Tibial nerve (tissue), 4 donors: ENCODE measurements at regions not wholly inside any gene's neighbourhood (a gene's known extent, or its start where the extent isn't known, plus 50 kb on each side); places are given as distances from the start of the nearest gene placed in this dataset.
A peak's percentile ranks its signal among the peaks of the same experiment; 100 is the strongest.

Experiments
- DNase-seq, 2 donors: peaks; one replicate each; pipeline ENCODE4 v3.0.0-alpha.2; 2019; ENCODE audit warnings: low spot score in 2 of 2
- H3K27ac ChIP-seq, 4 donors: fragments of 200-600 bp; sonication (generic) in 3 of 4; one replicate each; pipeline ENCODE4 v1.5.1; 2017 to 2019; ENCODE audit warnings: mild to moderate bottlenecking in 1 of 4
- H3K27me3 ChIP-seq, 2 donors: fragments of 200-600 bp; sonication (generic) in 1 of 2; one replicate each; pipeline versions ENCODE4 v1.5.1 to v1.6.0; 2017 to 2019
- H3K36me3 ChIP-seq, 3 donors: fragments of 200-600 bp; sonication (generic); one replicate each; pipeline ENCODE4 v1.5.1; 2018 to 2019
- H3K4me1 ChIP-seq, 4 donors: fragments of 200-600 bp; sonication (generic) in 3 of 4; one replicate each; pipeline ENCODE4 v1.5.1; 2017 to 2019
- H3K4me3 ChIP-seq, 4 donors: fragments of 200-600 bp; sonication (generic) in 3 of 4; one replicate each; pipeline ENCODE4 v1.5.1; 2017 to 2019; ENCODE audit warnings: mild to moderate bottlenecking in 1 of 4, moderate library complexity in 1 of 4
- H3K9me3 ChIP-seq, 4 donors: fragments of 200-600 bp; sonication (generic) in 3 of 4; one replicate each; pipeline ENCODE4 v1.5.1; 2017 to 2019
- CTCF ChIP-seq, 5 experiments: fragments of 200-600 bp in 3 of 5; fragments of 450-650 bp in 2 of 5; sonication (generic) in 3 of 5; IDR thresholded peaks; one replicate each; pipeline ENCODE4 v1.5.1; 2016 to 2019; ENCODE audit warnings: antibody characterized with exemption in 5 of 5, mild to moderate bottlenecking in 3 of 5, moderate library complexity in 2 of 5
- EP300 ChIP-seq, 2 donors: sonication (generic); formaldehyde crosslinking; IDR thresholded peaks; one replicate each; pipeline ENCODE4 v1.6.1; 2017; ENCODE audit warnings: antibody characterized with exemption in 2 of 2, mild to moderate bottlenecking in 1 of 2
- POLR2A ChIP-seq, 2 donors: fragments of 450-650 bp; IDR thresholded peaks; one replicate each; pipeline ENCODE4 v1.6.1; 2017; ENCODE audit warnings: antibody characterized with exemption in 2 of 2, mild to moderate bottlenecking in 2 of 2, moderate library complexity in 2 of 2
- WGBS, 2 donors: methylation state at CpG; one replicate each; pipeline ENCODE4 v1.1.5; 2018; 5-methylcytosine and 5-hydroxymethylcytosine counted together

GRCh38 chr14:65179918-65180724 is 77.8 kb upstream of the MAX start:
- no peak for DNase-seq
- Histone ChIP-seq H3K4me3 (no peak overlapping the region), H3K9me3 (peaks cover 0 to 18% (median 0%) of the 10 kb centered on the region in 4 donors), H3K36me3 (no peaks in the 10 kb centered on the region), H3K27me3 (no peaks in the 10 kb centered on the region), H3K4me1 (peaks cover 0 to 8% (median 0%) of the 10 kb centered on the region in 4 donors), H3K27ac (peak overlapping the region in 1 of 4 donors; percentile 64)
- TF ChIP-seq CTCF (IDR thresholded peaks at IDR 0.05) (no peak), EP300 (IDR thresholded peaks at IDR 0.05) (peak in 1 of 2 donors; percentile 51)
- 43 to 49% methylated on average over 8 of the region's 8 CpGs for WGBS, 2 donors

GRCh38 chr14:65180725-65181025 is 78.4 kb upstream of the MAX start:
- 78 to 91% methylated on average over 1 of the region's 1 CpG for WGBS, 2 donors
- no peak for DNase-seq
- TF ChIP-seq EP300 (IDR thresholded peaks at IDR 0.05) (no peak), CTCF (IDR thresholded peaks at IDR 0.05) (no peak), POLR2A (IDR thresholded peaks at IDR 0.05) (no peak)
- Histone ChIP-seq H3K36me3 (no peaks in the 10 kb centered on the region), H3K4me1 (peaks cover 0 to 8% (median 0%) of the 10 kb centered on the region in 4 donors), H3K4me3 (no peak overlapping the region), H3K9me3 (peaks cover 0 to 18% (median 0%) of the 10 kb centered on the region in 4 donors), H3K27ac (no peak overlapping the region), H3K27me3 (peaks cover 0 to 4% of the 10 kb centered on the region in 2 donors)

DNA sequence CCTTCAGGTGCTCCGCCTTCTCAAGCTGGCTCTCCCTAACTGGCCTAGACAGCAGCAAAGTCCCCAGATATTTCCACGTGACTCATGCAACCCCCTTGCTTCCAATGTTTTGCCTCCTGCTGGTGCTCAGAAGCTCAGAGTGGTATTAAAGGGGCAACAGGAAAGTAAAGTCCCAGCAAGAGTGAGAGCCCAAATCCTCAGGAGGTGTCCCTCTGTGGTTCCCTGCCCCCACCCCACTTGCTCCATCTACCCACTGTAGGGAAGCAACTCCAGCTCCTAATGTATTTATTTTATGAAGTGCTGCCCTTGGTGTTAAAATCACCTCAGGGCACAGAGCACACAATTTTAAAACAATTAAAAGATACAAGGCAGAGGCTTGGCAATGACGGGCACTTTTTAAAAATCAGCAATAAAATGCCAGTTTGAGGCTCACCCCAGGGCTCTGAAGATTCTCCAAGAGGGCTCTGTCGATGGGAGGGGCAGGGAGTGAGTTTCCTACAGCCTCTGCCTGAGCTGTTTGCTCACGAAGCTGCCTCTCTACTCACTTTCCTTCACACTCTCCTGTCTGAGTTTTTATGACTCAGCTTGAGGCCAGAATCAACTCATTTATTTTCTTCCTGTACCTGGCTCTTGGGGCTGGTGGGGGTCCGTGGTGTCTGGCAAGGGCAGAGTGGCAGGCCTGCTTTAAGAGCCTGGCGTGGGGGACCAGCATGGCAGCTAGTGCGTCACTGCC is 81.9 kb upstream of the MAX start:
- Histone ChIP-seq H3K4me1 (peaks cover 0 to 8% (median 0%) of the 10 kb centered on the region in 4 donors), H3K9me3 (peaks cover 0 to 18% (median 0%) of the 10 kb centered on the region in 4 donors), H3K36me3 (no peaks in the 10 kb centered on the region), H3K27me3 (peaks cover 0 to 6% of the 10 kb centered on the region in 2 donors), H3K4me3 (no peak overlapping the region), H3K27ac (no peak overlapping the region)
- WGBS, 2 donors = 63 to 68% methylated on average over 8 of the region's 8 CpGs
- no peak for DNase-seq
- TF ChIP-seq EP300 (IDR thresholded peaks at IDR 0.05) (no peak), CTCF (IDR thresholded peaks at IDR 0.05) (no peak), POLR2A (IDR thresholded peaks at IDR 0.05) (no peak)

GRCh38 chr14:65185829-65186228 is 83.5 kb upstream of the MAX start:
- Histone ChIP-seq H3K27me3 (peaks cover 0 to 6% of the 10 kb centered on the region in 2 donors), H3K4me3 (no peak overlapping the region), H3K36me3 (no peaks in the 10 kb centered on the region), H3K27ac (no peak overlapping the region), H3K4me1 (no peaks in the 10 kb centered on the region), H3K9me3 (peaks cover 0 to 18% (median 0%) of the 10 kb centered on the region in 4 donors)
- DNase-seq = no peak
- TF ChIP-seq EP300 (IDR thresholded peaks at IDR 0.05) (no peak), POLR2A (IDR thresholded peaks at IDR 0.05) (no peak), CTCF (IDR thresholded peaks at IDR 0.05) (no peak)
- 63 to 71% methylated on average over 4 of the region's 4 CpGs for WGBS, 2 donors

GRCh38 chr14:65186951-65187350 is 84.6 kb upstream of the MAX start:
- H3K9me3 ChIP-seq = peaks cover 0 to 11% (median 0%) of the 10 kb centered on the region in 4 donors
- H3K4me1 ChIP-seq = no peaks in the 10 kb centered on the region
- TF ChIP-seq CTCF (IDR thresholded peaks at IDR 0.05) = no peak
- no peak for TF ChIP-seq EP300 (IDR thresholded peaks at IDR 0.05)
- TF ChIP-seq POLR2A (IDR thresholded peaks at IDR 0.05) = no peak
- no peaks in the 10 kb centered on the region for H3K36me3 ChIP-seq
- H3K27me3 ChIP-seq = peaks cover 0 to 6% of the 10 kb centered on the region in 2 donors
- no peak for DNase-seq
- H3K27ac ChIP-seq = no peak overlapping the region
- 78 to 80% methylated on average over 3 of the region's 3 CpGs for WGBS, 2 donors
- H3K4me3 ChIP-seq = no peak overlapping the region
